ENCODE measurements at regions not wholly inside any gene's neighbourhood (a gene's known extent, or its start where the extent isn't known, plus 50 kb on each side); places are given as distances from the start of the nearest gene placed in this dataset.

DNA sequence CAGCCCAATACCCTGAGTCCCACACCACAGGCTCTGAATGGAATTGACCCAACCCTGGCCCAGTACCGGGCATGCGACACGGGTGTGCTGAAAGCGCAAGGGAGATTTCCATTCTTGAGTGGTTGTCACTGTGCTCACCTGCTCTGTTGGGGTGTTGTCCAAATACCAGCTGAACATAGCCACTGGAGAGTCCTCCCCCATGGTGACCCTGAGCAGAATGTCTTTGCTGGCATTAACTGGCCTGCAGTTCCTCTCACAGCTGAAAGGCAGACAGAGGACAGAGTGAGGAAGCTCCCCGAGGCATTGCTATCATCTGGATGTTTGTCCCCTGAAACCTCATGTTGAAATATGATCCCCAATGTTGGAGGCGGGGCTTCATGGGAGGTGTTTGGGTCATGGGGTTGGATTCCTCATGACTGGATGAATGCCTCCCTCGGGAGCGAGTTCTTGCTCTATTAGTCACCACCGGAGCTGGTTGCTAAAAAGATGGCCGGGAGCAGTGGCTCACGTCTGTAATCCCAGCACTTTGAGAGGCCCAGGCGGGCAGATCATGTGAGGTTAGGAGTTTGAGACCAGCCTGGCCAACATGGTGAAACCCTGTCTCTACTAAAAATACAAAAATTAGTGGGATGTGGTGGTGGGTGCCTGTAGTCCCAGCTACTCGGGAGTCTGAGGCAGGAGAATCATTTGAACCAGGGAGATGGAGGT lies 57.3 kb upstream of the BCO1 start:
- TF ChIP-seq CTCF (IDR thresholded peaks at IDR 0.05): no peak
- TF ChIP-seq REST (IDR thresholded peaks at IDR 0.05; ENCODE audit: insufficient read depth in 1 of 2, low read depth in 2 of 2, low read length in 1 of 2): no peak
- no peak for TF ChIP-seq SIN3A (IDR thresholded peaks at IDR 0.05; ENCODE audit: borderline replicate concordance, insufficient read depth, low read depth, low read length)
